ENCODE measurements at regions not wholly inside any gene's neighbourhood (a gene's known extent, or its start where the extent isn't known, plus 50 kb on each side); places are given as distances from the start of the nearest gene placed in this dataset.
"Not testable (repeated sequence)": the region's sequence is repeated elsewhere in the genome, so short reads cannot be mapped to it uniquely, and the experiment has no call there.

GRCh38 chr9:120306088-120306487 is 273.9 kb downstream of the CDK5RAP2 start:
- no peak for DNase-seq (ENCODE audit: low read depth)
- Histone ChIP-seq H3K4me3 (ENCODE audit: low read depth, low read length) (no peak overlapping the region), H3K36me3 (ENCODE audit: control insufficient read depth, insufficient read depth, low read length) (no peaks in the 10 kb centered on the region), H3K27me3 (ENCODE audit: control insufficient read depth, insufficient read depth, low read length) (no peaks in the 10 kb centered on the region)
- TF ChIP-seq CTCF (IDR thresholded peaks at IDR 0.05; ENCODE audit: insufficient read depth, low read length, poor library complexity, severe bottlenecking), result no peak

- not testable (repeated sequence) for H3K36me3 ChIP-seq (ENCODE audit: control insufficient read depth, insufficient read depth, low read length); H3K4me3 ChIP-seq (ENCODE audit: low read depth, low read length); DNase-seq (ENCODE audit: low read depth); H3K27me3 ChIP-seq (ENCODE audit: control insufficient read depth, insufficient read depth, low read length)
Observed at GRCh38 chr9:120304896-120305295, 275.1 kb downstream of the CDK5RAP2 start.

GRCh38 chr9:120303519-120303918 is 276.4 kb downstream of the CDK5RAP2 start:
- H3K4me3 ChIP-seq (ENCODE audit: low read depth, low read length), result no peak overlapping the region
- H3K36me3 ChIP-seq (ENCODE audit: control insufficient read depth, insufficient read depth, low read length), result no peaks in the 10 kb centered on the region
- no peaks in the 10 kb centered on the region for H3K27me3 ChIP-seq (ENCODE audit: control insufficient read depth, insufficient read depth, low read length)
- TF ChIP-seq CTCF (IDR thresholded peaks at IDR 0.05; ENCODE audit: insufficient read depth, low read length, poor library complexity, severe bottlenecking), result no peak
- no peak for DNase-seq (ENCODE audit: low read depth)

- Histone ChIP-seq H3K4me3 (ENCODE audit: low read depth, low read length) (no peak overlapping the region), H3K36me3 (ENCODE audit: control insufficient read depth, insufficient read depth, low read length) (no peaks in the 10 kb centered on the region), H3K27me3 (ENCODE audit: control insufficient read depth, insufficient read depth, low read length) (no peaks in the 10 kb centered on the region)
- DNase-seq (ENCODE audit: low read depth), result no peak
- TF ChIP-seq CTCF (IDR thresholded peaks at IDR 0.05; ENCODE audit: insufficient read depth, low read length, poor library complexity, severe bottlenecking), result no peak
Observed at GRCh38 chr9:120299785-120300184, 280.2 kb downstream of the CDK5RAP2 start.

- TF ChIP-seq CTCF (IDR thresholded peaks at IDR 0.05; ENCODE audit: insufficient read depth, low read length, poor library complexity, severe bottlenecking), result no peak
- Histone ChIP-seq H3K27me3 (ENCODE audit: control insufficient read depth, insufficient read depth, low read length) (no peaks in the 10 kb centered on the region), H3K4me3 (ENCODE audit: low read depth, low read length) (no peak overlapping the region), H3K36me3 (ENCODE audit: control insufficient read depth, insufficient read depth, low read length) (no peaks in the 10 kb centered on the region)
- no peak for DNase-seq (ENCODE audit: low read depth)
Observed at GRCh38 chr9:120294003-120294402, 286.0 kb downstream of the CDK5RAP2 start.

- H3K36me3 ChIP-seq (ENCODE audit: control insufficient read depth, insufficient read depth, low read length), result no peaks in the 10 kb centered on the region
- no peak overlapping the region for H3K4me3 ChIP-seq (ENCODE audit: low read depth, low read length)
- no peak for DNase-seq (ENCODE audit: low read depth)
- TF ChIP-seq CTCF (IDR thresholded peaks at IDR 0.05; ENCODE audit: insufficient read depth, low read length, poor library complexity, severe bottlenecking), result no peak
- no peaks in the 10 kb centered on the region for H3K27me3 ChIP-seq (ENCODE audit: control insufficient read depth, insufficient read depth, low read length)
Observed at GRCh38 chr9:120292606-120293005, 287.4 kb downstream of the CDK5RAP2 start.

Measured in kidney epithelial cell (primary cell).